H9 (cell line): ENCODE measurements at regions not wholly inside any gene's neighbourhood (a gene's known extent, or its start where the extent isn't known, plus 50 kb on each side); places are given as distances from the start of the nearest gene placed in this dataset.

Experiments
- DNase-seq: peaks from one replicate; pipeline ENCODE4 v3.0.0-alpha.2; 2017
- H2AFZ ChIP-seq: one replicate; pipeline ENCODE4 v1.6.1; 2013; ENCODE audit warnings: mild to moderate bottlenecking, low read length, control low read depth, moderate library complexity
- H2AK5ac ChIP-seq: 2 replicates; pipeline ENCODE4 v1.6.1; 2013; ENCODE audit warnings: low read length, control low read depth, mixed read lengths; ENCODE audit not compliant: insufficient read length
- H2BK120ac ChIP-seq: one replicate; pipeline ENCODE4 v1.6.1; 2013; ENCODE audit warnings: low read depth, mild to moderate bottlenecking, low read length, control low read depth, inconsistent platforms; ENCODE audit not compliant: poor library complexity, severe bottlenecking
- H2BK12ac ChIP-seq: 2 replicates; pipeline ENCODE4 v1.6.1; 2013; ENCODE audit warnings: low read length, control low read depth, mixed read lengths, low read depth; ENCODE audit not compliant: insufficient read length
- H2BK15ac ChIP-seq: 2 replicates; pipeline ENCODE4 v1.6.1; 2013; ENCODE audit warnings: low read depth, low read length, control low read depth
- H2BK20ac ChIP-seq: one replicate; pipeline ENCODE4 v1.6.1; 2013; ENCODE audit warnings: low read depth, mild to moderate bottlenecking, low read length, control low read depth, inconsistent platforms; ENCODE audit not compliant: poor library complexity, severe bottlenecking
- H2BK5ac ChIP-seq: 2 replicates; pipeline ENCODE4 v1.6.1; 2013; ENCODE audit warnings: low read length, control low read depth, mixed read lengths; ENCODE audit not compliant: insufficient read length
- H3K14ac ChIP-seq: 2 replicates; pipeline ENCODE4 v1.6.1; 2013; ENCODE audit warnings: low read length, control low read depth; ENCODE audit not compliant: insufficient read depth
- H3K18ac ChIP-seq: 2 replicates; pipeline ENCODE4 v1.6.1; 2013; ENCODE audit warnings: low read depth, mild to moderate bottlenecking, mixed read lengths, low read length, control low read depth; ENCODE audit not compliant: insufficient read length
- H3K23ac ChIP-seq: 2 replicates; pipeline ENCODE4 v1.6.1; 2013; ENCODE audit warnings: low read length, control low read depth, mixed read lengths, low read depth; ENCODE audit not compliant: insufficient read length
- H3K23me2 ChIP-seq: 2 replicates; pipeline ENCODE4 v1.6.1; 2013; ENCODE audit warnings: low read depth, mild to moderate bottlenecking, mixed read lengths, low read length, control low read depth; ENCODE audit not compliant: insufficient read length, poor library complexity, severe bottlenecking
- H3K27ac ChIP-seq: 2 replicates; pipeline ENCODE4 v1.5.1; 2013; ENCODE audit warnings: low read length, control low read depth, mixed read lengths, low read depth; ENCODE audit not compliant: insufficient read length
- H3K27me3 ChIP-seq: 2 replicates; pipeline ENCODE4 v1.6.1; 2013; ENCODE audit warnings: low read length, control low read depth, inconsistent platforms; ENCODE audit not compliant: insufficient read depth
- H3K4ac ChIP-seq: 2 replicates; pipeline ENCODE4 v1.6.1; 2013; ENCODE audit warnings: low read depth, mild to moderate bottlenecking, control low read depth, inconsistent platforms, low read length, moderate library complexity
- H3K4me1 ChIP-seq: 2 replicates; pipeline ENCODE4 v1.6.1; 2013; ENCODE audit warnings: low read length, control low read depth, inconsistent platforms; ENCODE audit not compliant: insufficient read depth
- H3K4me2 ChIP-seq: 2 replicates; pipeline ENCODE4 v1.6.1; 2013; ENCODE audit warnings: low read length, control low read depth, mixed read lengths; ENCODE audit not compliant: insufficient read length, insufficient read depth
- H3K56ac ChIP-seq: 2 replicates; pipeline ENCODE4 v1.6.1; 2013; ENCODE audit warnings: low read depth, mild to moderate bottlenecking, mixed read lengths, low read length, control low read depth; ENCODE audit not compliant: insufficient read length
- H3K79me1 ChIP-seq: 2 replicates; pipeline ENCODE4 v1.6.1; 2013; ENCODE audit warnings: low read depth, mild to moderate bottlenecking, moderate library complexity, low read length, control low read depth, inconsistent platforms; ENCODE audit not compliant: insufficient read depth, poor library complexity, severe bottlenecking
- H3K79me2 ChIP-seq: 2 replicates; pipeline ENCODE4 v1.6.1; 2013; ENCODE audit warnings: low read length, control low read depth, inconsistent platforms; ENCODE audit not compliant: insufficient read depth
- H3K9ac ChIP-seq: 2 replicates; pipeline ENCODE4 v1.6.1; 2013; ENCODE audit warnings: low read length, control low read depth, mixed read lengths; ENCODE audit not compliant: insufficient read length; ENCODE audit errors: extremely low read depth
- H3K9me3 ChIP-seq: one replicate; pipeline ENCODE4 v1.6.1; 2013; ENCODE audit warnings: low read depth, low read length, inconsistent platforms; ENCODE audit not compliant: control insufficient read depth
- H3T11ph ChIP-seq: one replicate; pipeline ENCODE4 v1.6.1; 2013; ENCODE audit warnings: mild to moderate bottlenecking, low read length, control low read depth, inconsistent platforms
- H4K20me1 ChIP-seq: one replicate; pipeline ENCODE4 v1.6.1; 2013; ENCODE audit not compliant: control insufficient read depth, insufficient read length, insufficient read depth
- H4K5ac ChIP-seq: 2 replicates; pipeline ENCODE4 v1.6.1; 2013; ENCODE audit warnings: low read depth, mild to moderate bottlenecking, mixed read lengths, low read length, control low read depth; ENCODE audit not compliant: insufficient read length
- H4K8ac ChIP-seq: replicated peaks from 2 replicates; pipeline ENCODE4 v1.6.1; 2013; ENCODE audit warnings: low read length, control low read depth, mixed read lengths, low read depth; ENCODE audit not compliant: insufficient read length
- H4K91ac ChIP-seq: 2 replicates; pipeline ENCODE4 v1.6.1; 2013; ENCODE audit warnings: low read depth, mild to moderate bottlenecking, moderate library complexity, mixed read lengths, low read length, control low read depth; ENCODE audit not compliant: insufficient read length
- H3K27ac Mint-ChIP-seq, 3 experiments: 2 replicates in 2 of 3; 3 replicates in 1 of 3; pipeline ENCODE4 v1.8.0; 2020 to 2021; ENCODE audit warnings: mixed read lengths in 3 of 3, mild to moderate bottlenecking in 1 of 3, moderate library complexity in 1 of 3
- H3K27me3 Mint-ChIP-seq: 2 replicates; pipeline ENCODE4 v1.8.0; 2021; ENCODE audit warnings: low read depth, mild to moderate bottlenecking, moderate library complexity, mixed read lengths
- H3K36me3 Mint-ChIP-seq, 3 experiments: 2 replicates in 2 of 3; 3 replicates in 1 of 3; pipeline ENCODE4 v1.8.0; 2020 to 2021; ENCODE audit warnings: low read depth in 3 of 3, mixed read lengths in 3 of 3; ENCODE audit not compliant: insufficient read depth in 1 of 3
- H3K4me1 Mint-ChIP-seq, 2 experiments: 2 replicates each; pipeline ENCODE4 v1.8.0; 2020; ENCODE audit warnings: mixed read lengths in 2 of 2
- H3K4me3 Mint-ChIP-seq, 2 experiments: 2 replicates in 1 of 2; 3 replicates in 1 of 2; pipeline ENCODE4 v1.8.0; 2020 to 2021; ENCODE audit warnings: mild to moderate bottlenecking in 2 of 2, mixed read lengths in 2 of 2, moderate library complexity in 1 of 2
- H3K9me3 Mint-ChIP-seq, 2 experiments: 2 replicates in 1 of 2; 3 replicates in 1 of 2; pipeline ENCODE4 v1.8.0; 2020; ENCODE audit warnings: mild to moderate bottlenecking in 2 of 2, mixed read lengths in 2 of 2, moderate library complexity in 1 of 2
- CTCF ChIP-seq: fragments of 200-600 bp; sonication (generic); conservative IDR thresholded peaks from 3 replicates; pipeline ENCODE4 v1.8.0; 2021; ENCODE audit warnings: antibody characterized with exemption, mild to moderate bottlenecking
- WGBS: extraction: QIAGEN DNeasy Blood & Tissue Kit; methylation state at CpG from one replicate; pipeline ENCODE4 v1.1.7; 2013; ENCODE audit warnings: missing lambda C conversion rate, low lambda C conversion rate, mixed read lengths; ENCODE audit not compliant: insufficient read length; ENCODE audit errors: extremely low coverage; 5-methylcytosine and 5-hydroxymethylcytosine counted together

- Histone ChIP-seq H3K9ac (no peak overlapping the region), H4K5ac (no peak overlapping the region), H3K79me1 (no peaks in the 10 kb centered on the region), H3T11ph (no peak overlapping the region), H3K23me2 (peaks cover 6% of the 10 kb centered on the region), H3K79me2 (no peaks in the 10 kb centered on the region), H3K9me3 (no peaks in the 10 kb centered on the region), H3K18ac (no peak overlapping the region), H3K27me3 (peaks cover 68% of the 10 kb centered on the region), H2BK20ac (no peak overlapping the region), H2BK120ac (no peak overlapping the region), H2BK15ac (no peak overlapping the region), H3K23ac (no peak overlapping the region), H3K14ac (no peak overlapping the region), H4K8ac (no peak overlapping the region), H4K20me1 (no peaks in the 10 kb centered on the region), H3K27ac (no peak overlapping the region), H3K4ac (no peak overlapping the region), H3K4me1 (peaks cover 3% of the 10 kb centered on the region; the same call in 1 of the 2 replicates), H4K91ac (no peak overlapping the region), H3K56ac (no peak overlapping the region), H2AFZ (no peak overlapping the region), H2AK5ac (no peak overlapping the region), H2BK5ac (no peak overlapping the region), H2BK12ac (no peak overlapping the region), H3K4me2 (no peak overlapping the region)
- no CpG with 5 or more reads among the region's 2 CpGs for WGBS
- no peak for DNase-seq
- Mint-ChIP-seq H3K4me3 (no peak overlapping the region), H3K9me3 (no peaks in the 10 kb centered on the region; a peak in 1 of 5 replicates), H3K4me1 (peaks cover 15 to 25% of the 10 kb centered on the region in 2 experiments), H3K27ac (no peak overlapping the region), H3K36me3 (no peaks in the 10 kb centered on the region; a peak in 1 of 7 replicates), H3K27me3 (peaks cover 98% of the 10 kb centered on the region)
- no peak for TF ChIP-seq CTCF
Measured at GRCh38 chr5:77842243-77842642, 66.1 kb upstream of the TBCA start.
